ENCODE measurements at regions not wholly inside any gene's neighbourhood (a gene's known extent, or its start where the extent isn't known, plus 50 kb on each side); places are given as distances from the start of the nearest gene placed in this dataset.

DNA sequence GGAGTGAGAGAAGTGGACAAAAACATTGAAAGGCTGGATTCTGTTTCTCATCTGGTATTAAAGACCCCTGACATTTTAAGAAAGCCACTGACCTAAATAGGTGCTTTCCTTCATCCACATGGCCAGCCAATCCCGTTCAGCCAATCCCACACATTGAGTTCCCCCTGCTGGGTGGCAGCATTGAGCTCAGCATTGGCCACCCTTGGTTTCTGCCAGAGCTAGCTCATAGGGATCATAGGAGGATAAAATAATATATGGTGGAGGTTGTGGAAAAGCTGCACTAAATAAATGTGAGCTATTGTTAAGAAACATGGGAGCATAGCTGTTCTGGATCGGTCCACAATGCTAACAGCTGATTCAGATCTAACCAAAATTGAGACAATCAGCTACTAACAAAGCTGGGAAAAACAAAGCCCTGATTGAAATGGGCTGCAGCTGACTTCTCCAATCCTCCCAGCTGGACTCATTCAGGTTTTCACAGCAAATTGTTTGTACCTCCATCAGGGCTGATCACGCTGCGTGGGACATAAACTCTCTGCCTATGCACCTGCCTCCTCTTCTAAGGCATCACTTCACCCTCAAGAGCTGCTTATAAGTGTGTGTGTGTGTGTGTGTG, 256.5 kb downstream of the EMP1 start:
- TF ChIP-seq, protein P1, sequence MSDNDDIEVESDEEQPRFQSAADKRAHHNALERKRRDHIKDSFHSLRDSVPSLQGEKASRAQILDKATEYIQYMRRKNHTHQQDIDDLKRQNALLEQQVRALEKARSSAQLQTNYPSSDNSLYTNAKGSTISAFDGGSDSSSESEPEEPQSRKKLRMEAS (IDR thresholded peaks at IDR 0.05; ENCODE audit: low read depth), result no peak
- TF ChIP-seq GABPA (IDR thresholded peaks at IDR 0.05; ENCODE audit: low read depth) (no peak), TAF1 (IDR thresholded peaks at IDR 0.05; ENCODE audit: borderline replicate concordance, low read depth, low read length) (no peak), EZH2phosphoT487 (IDR thresholded peaks at IDR 0.05; ENCODE audit: borderline replicate concordance, low read depth) (no peak)

Data from SK-N-SH (cell line).